ENCODE measurements at regions not wholly inside any gene's neighbourhood (a gene's known extent, or its start where the extent isn't known, plus 50 kb on each side); places are given as distances from the start of the nearest gene placed in this dataset.
"Not testable (repeated sequence)": the region's sequence is repeated elsewhere in the genome, so short reads cannot be mapped to it uniquely, and the experiment has no call there.

DNA sequence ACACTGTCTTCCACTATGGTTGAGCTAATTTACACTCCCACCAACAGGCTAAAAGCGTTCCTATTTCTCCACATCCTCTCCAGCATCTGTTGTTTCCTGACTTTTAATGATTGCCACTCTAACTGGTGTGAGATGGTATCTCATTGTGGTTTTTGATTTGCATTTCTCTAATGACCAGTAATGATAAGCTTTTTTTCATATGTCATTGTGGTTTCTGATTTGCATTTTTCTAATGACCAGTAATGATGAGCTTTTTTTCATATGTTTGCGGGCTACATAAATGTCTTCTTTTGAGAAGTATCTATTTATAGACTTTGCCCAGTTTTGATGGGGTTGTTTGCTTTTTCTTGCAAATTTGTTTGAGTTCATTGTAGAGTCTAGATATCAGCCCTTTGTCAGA, 68.0 kb upstream of the RASA1 start:
- peaks cover 14% of the 10 kb centered on the region for H3K4me1 ChIP-seq (ENCODE audit: control insufficient read depth, insufficient read depth, low read length)
- H3K9me3 ChIP-seq (ENCODE audit: control insufficient read depth, low read length); H3K9ac ChIP-seq (ENCODE audit: low read length); H3K36me3 ChIP-seq (ENCODE audit: control insufficient read depth, insufficient read depth, low read length, severe bottlenecking); DNase-seq (ENCODE audit: low read depth); H3K27me3 ChIP-seq (replicated peaks; ENCODE audit: control insufficient read depth, insufficient read depth, low read length); H3K4me3 ChIP-seq (ENCODE audit: low read length): not testable (repeated sequence)

DNA sequence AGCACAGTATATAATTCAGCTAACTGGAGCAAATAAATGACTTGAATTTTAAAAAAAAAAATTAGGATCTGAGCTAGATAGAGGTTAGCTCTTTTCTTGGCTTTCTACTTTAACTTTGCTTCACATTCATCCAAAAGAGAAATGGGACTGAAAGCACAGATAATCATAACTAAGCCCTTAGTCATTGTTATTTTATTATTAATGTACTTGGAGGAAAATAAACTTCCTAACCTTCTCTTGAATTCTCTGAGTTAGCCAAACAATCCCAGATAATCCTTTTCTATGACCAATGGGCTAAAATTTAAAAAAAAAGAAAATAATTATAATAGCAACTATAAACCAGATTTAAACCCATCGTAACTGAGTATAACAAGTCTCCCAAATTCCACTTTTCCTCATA, 57.6 kb upstream of the RASA1 start:
- H3K9me3 ChIP-seq (ENCODE audit: control insufficient read depth, low read length): no peaks in the 10 kb centered on the region
- DNase-seq (ENCODE audit: low read depth): peak; percentile 5

DNA sequence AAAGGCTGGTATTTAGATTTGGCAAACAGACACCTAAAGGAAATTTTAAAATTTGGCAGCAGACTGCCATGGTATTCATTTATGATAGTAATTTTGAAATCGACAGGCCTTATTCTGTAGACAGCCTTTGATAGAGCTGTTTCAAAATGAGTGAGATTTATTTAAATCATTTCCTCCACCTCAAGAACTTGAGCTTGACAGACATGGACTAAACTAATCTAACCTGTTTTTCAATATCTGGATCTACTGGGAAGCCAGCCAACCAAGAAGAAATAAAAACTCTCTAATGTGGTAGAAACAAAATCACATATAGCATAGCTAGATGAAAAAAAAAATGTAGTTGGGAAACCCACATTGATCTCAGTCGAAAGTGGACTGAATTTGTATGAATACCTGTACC, 56.9 kb upstream of the RASA1 start:
- Histone ChIP-seq H3K27me3 (replicated peaks; ENCODE audit: control insufficient read depth, insufficient read depth, low read length) (no peaks in the 10 kb centered on the region), H3K4me3 (ENCODE audit: low read length) (no peak overlapping the region), H3K9me3 (ENCODE audit: control insufficient read depth, low read length) (no peaks in the 10 kb centered on the region), H3K9ac (ENCODE audit: low read length) (no peak overlapping the region), H3K36me3 (ENCODE audit: control insufficient read depth, insufficient read depth, low read length, severe bottlenecking) (no peaks in the 10 kb centered on the region), H3K4me1 (ENCODE audit: control insufficient read depth, insufficient read depth, low read length) (peaks cover 8% of the 10 kb centered on the region)
- DNase-seq (ENCODE audit: low read depth): no peak

More for the DNA sequence above, 57.6 kb upstream of the RASA1 start:
- Histone ChIP-seq H3K4me3 (ENCODE audit: low read length) (no peak overlapping the region), H3K4me1 (ENCODE audit: control insufficient read depth, insufficient read depth, low read length) (peaks cover 8% of the 10 kb centered on the region), H3K9ac (ENCODE audit: low read length) (no peak overlapping the region), H3K36me3 (ENCODE audit: control insufficient read depth, insufficient read depth, low read length, severe bottlenecking) (no peaks in the 10 kb centered on the region), H3K27me3 (replicated peaks; ENCODE audit: control insufficient read depth, insufficient read depth, low read length) (no peaks in the 10 kb centered on the region)

GRCh38 chr5:87211676-87212075, 56.0 kb upstream of the RASA1 start:
- Histone ChIP-seq H3K4me3 (ENCODE audit: low read length) (no peak overlapping the region), H3K27me3 (replicated peaks; ENCODE audit: control insufficient read depth, insufficient read depth, low read length) (no peaks in the 10 kb centered on the region), H3K4me1 (ENCODE audit: control insufficient read depth, insufficient read depth, low read length) (peaks cover 8% of the 10 kb centered on the region), H3K9me3 (ENCODE audit: control insufficient read depth, low read length) (no peaks in the 10 kb centered on the region), H3K9ac (ENCODE audit: low read length) (no peak overlapping the region), H3K36me3 (ENCODE audit: control insufficient read depth, insufficient read depth, low read length, severe bottlenecking) (no peaks in the 10 kb centered on the region)
- DNase-seq (ENCODE audit: low read depth): no peak

- not testable (repeated sequence) for H3K36me3 ChIP-seq (ENCODE audit: control insufficient read depth, insufficient read depth, low read length, severe bottlenecking); DNase-seq (ENCODE audit: low read depth); H3K27me3 ChIP-seq (replicated peaks; ENCODE audit: control insufficient read depth, insufficient read depth, low read length); H3K9ac ChIP-seq (ENCODE audit: low read length); H3K4me1 ChIP-seq (ENCODE audit: control insufficient read depth, insufficient read depth, low read length); H3K9me3 ChIP-seq (ENCODE audit: control insufficient read depth, low read length); H3K4me3 ChIP-seq (ENCODE audit: low read length)
These were observed 55.5 kb upstream of the RASA1 start for GRCh38 chr5:87212183-87212582.

DNA sequence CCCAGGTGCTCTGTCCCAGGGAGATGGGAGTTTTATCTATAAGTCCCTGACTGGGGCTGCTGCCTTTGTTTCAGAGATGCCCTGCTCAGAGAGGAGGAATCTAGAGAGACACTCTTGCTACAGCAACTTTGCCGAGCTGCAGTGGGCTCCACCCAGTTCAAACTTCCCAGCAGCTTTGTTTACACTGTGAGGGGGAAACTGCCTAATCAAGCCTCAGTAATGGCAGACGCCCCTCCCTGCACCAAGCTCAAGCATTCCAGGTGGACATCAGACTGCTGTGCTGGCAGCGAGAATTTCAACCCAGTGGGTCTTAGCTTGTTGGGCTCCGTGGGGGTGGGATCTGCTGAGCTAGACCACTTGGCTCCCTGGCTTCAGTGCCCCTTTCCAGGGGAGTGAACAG, 50.2 kb upstream of the RASA1 start:
- H3K4me3 ChIP-seq (ENCODE audit: low read length); H3K36me3 ChIP-seq (ENCODE audit: control insufficient read depth, insufficient read depth, low read length, severe bottlenecking); H3K9me3 ChIP-seq (ENCODE audit: control insufficient read depth, low read length); H3K27me3 ChIP-seq (replicated peaks; ENCODE audit: control insufficient read depth, insufficient read depth, low read length); DNase-seq (ENCODE audit: low read depth); H3K4me1 ChIP-seq (ENCODE audit: control insufficient read depth, insufficient read depth, low read length); H3K9ac ChIP-seq (ENCODE audit: low read length): not testable (repeated sequence)

Measured in adipocyte (in vitro differentiated cells).